ENCODE measurements at regions not wholly inside any gene's neighbourhood (a gene's known extent, or its start where the extent isn't known, plus 50 kb on each side); places are given as distances from the start of the nearest gene placed in this dataset.
A peak's percentile ranks its signal among the peaks of the same experiment; 100 is the strongest.

DNA sequence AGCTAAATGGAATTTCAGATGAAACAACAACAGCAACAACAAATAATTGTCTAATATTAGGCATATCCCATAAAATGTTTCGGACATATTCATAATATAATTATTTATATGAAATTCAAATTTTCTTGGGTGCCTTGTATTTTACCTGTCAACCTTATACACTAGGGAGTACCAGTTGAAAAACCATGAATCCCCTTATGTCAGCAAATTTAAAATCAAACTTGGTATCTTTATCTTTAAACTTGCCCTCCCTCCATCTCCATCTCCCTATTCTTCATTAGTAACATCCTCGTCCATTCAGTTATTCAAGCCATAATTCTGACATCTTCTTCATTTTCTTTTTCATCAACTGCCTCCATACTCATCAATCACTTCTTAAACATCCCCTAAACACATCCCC lies 974.5 kb upstream of the HS3ST1 start:
- no peaks in the 10 kb centered on the region for H3K4me1 ChIP-seq
- no peak for DNase-seq
- H3K4me3 ChIP-seq: no peak overlapping the region
- TF ChIP-seq POLR2AphosphoS5 (IDR thresholded peaks at IDR 0.05) (no peak), EP300 (IDR thresholded peaks at IDR 0.05) (no peak), POLR2A (IDR thresholded peaks at IDR 0.05) (no peak)
- TF ChIP-seq, protein P1, sequence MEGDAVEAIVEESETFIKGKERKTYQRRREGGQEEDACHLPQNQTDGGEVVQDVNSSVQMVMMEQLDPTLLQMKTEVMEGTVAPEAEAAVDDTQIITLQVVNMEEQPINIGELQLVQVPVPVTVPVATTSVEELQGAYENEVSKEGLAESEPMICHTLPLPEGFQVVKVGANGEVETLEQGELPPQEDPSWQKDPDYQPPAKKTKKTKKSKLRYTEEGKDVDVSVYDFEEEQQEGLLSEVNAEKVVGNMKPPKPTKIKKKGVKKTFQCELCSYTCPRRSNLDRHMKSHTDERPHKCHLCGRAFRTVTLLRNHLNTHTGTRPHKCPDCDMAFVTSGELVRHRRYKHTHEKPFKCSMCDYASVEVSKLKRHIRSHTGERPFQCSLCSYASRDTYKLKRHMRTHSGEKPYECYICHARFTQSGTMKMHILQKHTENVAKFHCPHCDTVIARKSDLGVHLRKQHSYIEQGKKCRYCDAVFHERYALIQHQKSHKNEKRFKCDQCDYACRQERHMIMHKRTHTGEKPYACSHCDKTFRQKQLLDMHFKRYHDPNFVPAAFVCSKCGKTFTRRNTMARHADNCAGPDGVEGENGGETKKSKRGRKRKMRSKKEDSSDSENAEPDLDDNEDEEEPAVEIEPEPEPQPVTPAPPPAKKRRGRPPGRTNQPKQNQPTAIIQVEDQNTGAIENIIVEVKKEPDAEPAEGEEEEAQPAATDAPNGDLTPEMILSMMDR (IDR thresholded peaks at IDR 0.05): no peak
- H3K27me3 ChIP-seq: no peaks in the 10 kb centered on the region
- WGBS, 2 donors: 84 to 90% methylated on average over 2 of the region's 2 CpGs
- no peak overlapping the region for H3K27ac ChIP-seq
- no peaks in the 10 kb centered on the region for H3K36me3 ChIP-seq
- no peaks in the 10 kb centered on the region for H3K9me3 ChIP-seq
- ATAC-seq (ENCODE audit: low FRiP score in 2 of 2): no peak

- H3K9me3 ChIP-seq: no peaks in the 10 kb centered on the region
- DNase-seq (no peak), ATAC-seq (ENCODE audit: low FRiP score in 2 of 2) (no peak)
- no peak overlapping the region for H3K4me3 ChIP-seq
- H3K27me3 ChIP-seq: no peaks in the 10 kb centered on the region
- no peak overlapping the region for H3K27ac ChIP-seq
- H3K4me1 ChIP-seq: no peaks in the 10 kb centered on the region
- 50 to 71% methylated on average over 4 of the region's 4 CpGs for WGBS, 2 donors
- H3K36me3 ChIP-seq: no peaks in the 10 kb centered on the region
- TF ChIP-seq, protein P1 (IDR thresholded peaks at IDR 0.05): no peak
- TF ChIP-seq POLR2A (IDR thresholded peaks at IDR 0.05): no peak
- TF ChIP-seq POLR2AphosphoS5 (IDR thresholded peaks at IDR 0.05): no peak
- no peak for TF ChIP-seq EP300 (IDR thresholded peaks at IDR 0.05)
These were observed 971.1 kb upstream of the HS3ST1 start for GRCh38 chr4:12399781-12400180.

DNA sequence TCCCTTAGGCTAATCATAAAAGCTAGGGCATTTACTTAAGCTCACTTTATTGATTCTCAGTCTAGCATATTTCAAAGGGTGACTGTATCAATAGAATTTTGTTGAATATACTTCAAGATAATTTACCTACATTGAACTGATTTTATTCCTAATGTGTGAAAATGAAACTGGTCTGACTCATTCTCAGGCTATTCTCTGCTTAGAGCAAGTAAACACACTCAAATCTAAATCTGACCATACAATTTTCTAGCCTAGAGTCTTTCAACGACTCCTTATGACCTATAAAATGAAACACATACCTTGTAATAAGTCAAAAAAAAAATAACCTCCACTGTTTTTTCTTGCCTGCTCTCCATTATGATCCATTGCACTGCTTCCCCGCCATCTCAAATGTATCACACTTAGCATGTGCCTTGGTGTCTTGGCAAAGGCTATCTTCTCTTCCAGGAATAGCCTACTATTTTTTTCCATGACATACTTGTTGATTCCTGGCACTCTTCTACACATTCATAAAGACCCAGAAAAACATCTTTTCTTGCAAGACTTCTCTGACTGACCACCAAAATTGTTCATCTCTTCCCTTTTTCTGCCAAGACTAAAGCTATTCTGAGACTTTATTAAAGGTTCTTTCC lies 965.1 kb upstream of the HS3ST1 start:
- H3K4me3 ChIP-seq: no peak overlapping the region
- H3K9me3 ChIP-seq: no peaks in the 10 kb centered on the region
- H3K27ac ChIP-seq: no peak overlapping the region
- peak in 1 of 2 donors; percentile 40 for ATAC-seq (ENCODE audit: low FRiP score in 2 of 2)
- DNase-seq: no peak
- H3K4me1 ChIP-seq: no peaks in the 10 kb centered on the region
- H3K36me3 ChIP-seq: no peaks in the 10 kb centered on the region
- 60 to 68% methylated on average over 2 of the region's 2 CpGs for WGBS, 2 donors
- TF ChIP-seq EP300 (IDR thresholded peaks at IDR 0.05) (no peak), POLR2AphosphoS5 (IDR thresholded peaks at IDR 0.05) (no peak), POLR2A (IDR thresholded peaks at IDR 0.05) (no peak)
- TF ChIP-seq, protein P1 (IDR thresholded peaks at IDR 0.05): no peak
- no peaks in the 10 kb centered on the region for H3K27me3 ChIP-seq

GRCh38 chr4:12389604-12390003 lies 960.9 kb upstream of the HS3ST1 start:
- H3K4me3 ChIP-seq: no peak overlapping the region

More at GRCh38 chr4:12389604-12390003, 960.9 kb upstream of the HS3ST1 start:
- ATAC-seq (ENCODE audit: low FRiP score in 2 of 2) (no peak), DNase-seq (no peak)
- 92 to 96% methylated on average over 2 of the region's 2 CpGs for WGBS, 2 donors
- Histone ChIP-seq H3K36me3 (no peaks in the 10 kb centered on the region), H3K27ac (no peak overlapping the region), H3K9me3 (no peaks in the 10 kb centered on the region), H3K27me3 (no peaks in the 10 kb centered on the region), H3K4me1 (no peaks in the 10 kb centered on the region)
- TF ChIP-seq POLR2AphosphoS5 (IDR thresholded peaks at IDR 0.05): no peak
- TF ChIP-seq, protein P1 (IDR thresholded peaks at IDR 0.05): no peak
- no peak for TF ChIP-seq POLR2A (IDR thresholded peaks at IDR 0.05)
- no peak for TF ChIP-seq EP300 (IDR thresholded peaks at IDR 0.05)
